K562 (cell line): ENCODE measurements at regions not wholly inside any gene's neighbourhood (a gene's known extent, or its start where the extent isn't known, plus 50 kb on each side); places are given as distances from the start of the nearest gene placed in this dataset.

Experiments used
- ATAC-seq: fragments of 200-7000 bp; cut with Tn5 transposase; 3 replicates; pipeline ENCODE4 v1.9.1; 2020; ENCODE audit warnings: moderate library complexity
- BruUV-seq: library from RNA; stranded (reverse); fragments of 400-500 nt; replicated peaks from 2 replicates; lab custom pipeline; 2021; lab: Mats Ljungman, UMichigan
- CTCF ChIA-PET: fragments of 300-600 bp; formaldehyde crosslinking; extraction: SDS; loops from one replicate; lab custom pipeline; 2021; ENCODE audit warnings: low intra/inter-chr PET ratio; lab: Yijun Ruan, JAX
- POLR2A ChIA-PET: fragments of 300-600, 350-650 bp; sonication (Branson Sonifier 250); formaldehyde crosslinking; extraction: SDS; loops from one replicate; lab custom pipeline; 2021; ENCODE audit warnings: antibody characterized with exemption, inconsistent platforms; lab: Yijun Ruan, JAX
- DNase-seq, 4 experiments: peaks; one replicate each; pipeline versions ENCODE4 v3.0.0 to v3.0.0-alpha.2; 2011 to 2018; ENCODE audit warnings: low spot score in 3 of 4, mixed read lengths in 3 of 4; ENCODE audit errors: extremely low read depth in 1 of 4
- FAIRE-seq: peaks from 2 replicates; lab custom pipeline; 2011; peaks lifted over from hg19 to GRCh38; lab: Jason Lieb, UNC
- H2AFZ ChIP-seq: 2 replicates; pipeline ENCODE4 v1.6.0; 2011; ENCODE audit warnings: low read depth, low read length, control low read depth, inconsistent platforms
- H3K27ac ChIP-seq: fragments of 200-600 bp; 3 replicates; pipeline ENCODE4 v1.8.0; 2011; ENCODE audit warnings: low read depth, mild to moderate bottlenecking, control low read depth, inconsistent platforms, low read length, moderate library complexity, mixed read lengths; ENCODE audit errors: extremely low read depth
- H3K27me3 ChIP-seq, 2 experiments: fragments of 300-600 bp in 1 of 2; 2 replicates in 1 of 2; 3 replicates in 1 of 2; pipeline versions ENCODE4 v1.6.0 to v1.8.0; 2011; ENCODE audit warnings: inconsistent platforms in 2 of 2, low read length in 2 of 2, mild to moderate bottlenecking in 1 of 2, mixed read lengths in 1 of 2, moderate library complexity in 1 of 2; ENCODE audit not compliant: control insufficient read depth in 2 of 2, insufficient read depth in 2 of 2
- H3K36me3 ChIP-seq: fragments of 300-600 bp; 3 replicates; pipeline ENCODE4 v1.8.0; 2011; ENCODE audit warnings: mild to moderate bottlenecking, low read length, inconsistent platforms; ENCODE audit not compliant: control insufficient read depth, insufficient read depth
- H3K4me1 ChIP-seq, 2 experiments: fragments of 200-600 bp in 1 of 2; replicated peaks in 1 of 2; 2 replicates in 1 of 2; 3 replicates in 1 of 2; pipeline versions ENCODE4 v1.5.1 to v1.8.0; 2011; ENCODE audit warnings: inconsistent platforms in 2 of 2, low read length in 2 of 2, mild to moderate bottlenecking in 1 of 2, mixed read lengths in 1 of 2, moderate library complexity in 1 of 2; ENCODE audit not compliant: control insufficient read depth in 2 of 2, insufficient read depth in 2 of 2
- H3K4me2 ChIP-seq: 2 replicates; pipeline ENCODE4 v1.6.1; 2011; ENCODE audit warnings: low read length, control low read depth, inconsistent platforms, mixed read lengths; ENCODE audit not compliant: insufficient read depth
- H3K4me3 ChIP-seq: fragments of 200-600 bp; sonication (generic), shearing (Covaris generic); 2 replicates; pipeline ENCODE4 v1.5.1; 2016; ENCODE audit warnings: control low read depth, inconsistent platforms
- H3K79me2 ChIP-seq: fragments of 200-600 bp; 3 replicates; pipeline ENCODE4 v1.8.0; 2011; ENCODE audit warnings: low read length, inconsistent platforms; ENCODE audit not compliant: control insufficient read depth, insufficient read depth
- H3K9ac ChIP-seq, 2 experiments: 2 replicates each; pipeline versions ENCODE4 v1.6.0 to v1.6.1; 2011; ENCODE audit warnings: low read depth in 2 of 2, low read length in 2 of 2, control low read depth in 1 of 2, inconsistent platforms in 1 of 2, mild to moderate bottlenecking in 1 of 2, mixed read lengths in 1 of 2; ENCODE audit not compliant: insufficient read depth in 1 of 2
- H3K9me1 ChIP-seq: one replicate; pipeline ENCODE4 v1.6.0; 2011; ENCODE audit warnings: inconsistent platforms, mild to moderate bottlenecking, low read length, moderate library complexity; ENCODE audit not compliant: control insufficient read depth, insufficient read depth
- H3K9me3 ChIP-seq: replicated peaks from 2 replicates; pipeline ENCODE4 v1.5.1; 2011; ENCODE audit warnings: low read depth, low read length, inconsistent platforms; ENCODE audit not compliant: control insufficient read depth, insufficient read depth
- H4K20me1 ChIP-seq: replicated peaks from 2 replicates; pipeline ENCODE4 v1.6.1; 2011; ENCODE audit warnings: low read length, inconsistent platforms, mixed read lengths; ENCODE audit not compliant: control insufficient read depth, insufficient read depth
- DACH1 ChIP-seq: fragments of 450-650 bp; IDR thresholded peaks from 2 replicates; pipeline ENCODE4 v1.6.1; 2018; ENCODE audit not compliant: partially characterized antibody
- GABPB1 ChIP-seq: sonication (generic); formaldehyde crosslinking; IDR thresholded peaks from 2 replicates; pipeline ENCODE4 v1.8.0; 2022; ENCODE audit warnings: mild to moderate bottlenecking, missing genetic modification reagents
- KLF10 ChIP-seq: fragments of 250-450 bp; sonication (Bioruptor Pico); IDR thresholded peaks from 2 replicates; pipeline ENCODE4 v1.6.1; 2021; ENCODE audit warnings: matching md5 sums
- RBM14 ChIP-seq: fragments of 200-400 bp; formaldehyde crosslinking; IDR thresholded peaks from 2 replicates; pipeline ENCODE4 v1.6.1; 2018; ENCODE audit warnings: low read depth, mild to moderate bottlenecking, low read length, moderate library complexity, borderline replicate concordance; ENCODE audit not compliant: insufficient read depth
- ZNF644 ChIP-seq: fragments of 200-800 bp; sonication (Bioruptor generic); IDR thresholded peaks from 2 replicates; pipeline ENCODE4 v1.6.1; 2016; ENCODE audit warnings: low read depth, missing genetic modification characterization, missing compliant biosample characterization
- WGBS: fragments of 100-300 bp; shearing (Covaris generic); methylation state at CpG from one replicate; pipeline ENCODE4 v1.1.6; 2016; ENCODE audit warnings: low coverage, mixed read lengths; ENCODE audit not compliant: insufficient coverage; ENCODE audit errors: missing lambda C conversion rate; 5-methylcytosine and 5-hydroxymethylcytosine counted together
- in situ Hi-C: fragments of 300-500 bp; cut with MboI; formaldehyde crosslinking; loops from 4 replicates; pipeline ENCODE4 v1.15.0; 2018; ENCODE audit warnings: inconsistent platforms, mixed read lengths
- intact Hi-C: fragments of 100-400 bp; cut with micrococcal nuclease; formaldehyde crosslinking; loops from 2 replicates; pipeline ENCODE4 v1.14.2; 2022
- TF ChIP-seq, protein P1 (sequence below), 3 experiments: IDR thresholded peaks in 2 of 3; conservative IDR thresholded peaks in 1 of 3; 2 replicates each; pipeline ENCODE4 v1.5.1; 2011 to 2012; ENCODE audit warnings: low read length in 3 of 3, mild to moderate bottlenecking in 3 of 3, control low read depth in 2 of 3, improper control_type of control experiment in 1 of 3, inconsistent platforms in 1 of 3, low read depth in 1 of 3, mixed read lengths in 1 of 3, moderate library complexity in 1 of 3; ENCODE audit not compliant: insufficient read depth in 2 of 3
- TF ChIP-seq, protein P2 (sequence below): sonication (generic); IDR thresholded peaks from 2 replicates; pipeline ENCODE4 v1.6.1; 2016
- TF ChIP-seq, protein P3 (sequence below): sonication (generic); formaldehyde crosslinking; IDR thresholded peaks from 2 replicates; pipeline ENCODE4 v1.8.0; 2022; ENCODE audit warnings: missing genetic modification reagents, mild to moderate bottlenecking, borderline replicate concordance
- TF ChIP-seq, protein P4 (sequence below): fragments of 450-650 bp; formaldehyde crosslinking; IDR thresholded peaks from 2 replicates; pipeline ENCODE4 v1.4.0; 2020; ENCODE audit warnings: mild to moderate bottlenecking

DNA sequence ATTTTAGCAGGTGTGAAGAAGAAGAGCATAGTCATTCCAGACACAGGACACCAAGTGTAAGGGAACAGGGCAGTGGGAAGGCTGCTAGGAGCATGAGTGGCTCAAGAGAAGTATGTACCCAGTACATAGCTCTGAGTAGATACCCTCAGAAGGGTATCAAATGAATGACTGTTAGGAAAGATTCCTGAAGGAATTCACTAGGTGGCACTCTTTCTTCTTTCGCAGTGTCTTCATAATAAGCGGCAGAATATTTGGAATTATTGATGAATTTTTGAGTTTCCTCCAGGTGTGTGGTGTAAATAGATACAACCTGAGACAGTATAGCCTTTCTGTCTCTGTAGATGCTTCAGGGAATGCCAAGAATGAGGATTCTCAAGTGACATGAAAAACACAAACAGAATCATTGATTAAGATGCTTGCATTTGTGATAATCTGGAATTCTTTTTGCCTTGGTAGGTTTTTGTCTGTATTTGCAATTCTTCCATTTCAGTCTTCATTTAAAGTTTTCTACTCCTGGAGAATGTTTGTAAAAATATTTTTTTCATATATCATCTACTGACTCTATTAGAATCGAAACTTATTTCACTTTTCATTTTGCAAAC lies 264.3 kb upstream of the RIMS1 start:
- Histone ChIP-seq H3K36me3 (no peaks in the 10 kb centered on the region), H3K9ac (no peak overlapping the region), H3K27ac (no peak overlapping the region), H3K4me1 (no peaks in the 10 kb centered on the region), H4K20me1 (no peaks in the 10 kb centered on the region), H3K9me1 (no peaks in the 10 kb centered on the region)
- intact Hi-C loops: no loop called here
- no peak for TF ChIP-seq KLF10 (CRISPR knock-in tag)
- TF ChIP-seq, protein P1, sequence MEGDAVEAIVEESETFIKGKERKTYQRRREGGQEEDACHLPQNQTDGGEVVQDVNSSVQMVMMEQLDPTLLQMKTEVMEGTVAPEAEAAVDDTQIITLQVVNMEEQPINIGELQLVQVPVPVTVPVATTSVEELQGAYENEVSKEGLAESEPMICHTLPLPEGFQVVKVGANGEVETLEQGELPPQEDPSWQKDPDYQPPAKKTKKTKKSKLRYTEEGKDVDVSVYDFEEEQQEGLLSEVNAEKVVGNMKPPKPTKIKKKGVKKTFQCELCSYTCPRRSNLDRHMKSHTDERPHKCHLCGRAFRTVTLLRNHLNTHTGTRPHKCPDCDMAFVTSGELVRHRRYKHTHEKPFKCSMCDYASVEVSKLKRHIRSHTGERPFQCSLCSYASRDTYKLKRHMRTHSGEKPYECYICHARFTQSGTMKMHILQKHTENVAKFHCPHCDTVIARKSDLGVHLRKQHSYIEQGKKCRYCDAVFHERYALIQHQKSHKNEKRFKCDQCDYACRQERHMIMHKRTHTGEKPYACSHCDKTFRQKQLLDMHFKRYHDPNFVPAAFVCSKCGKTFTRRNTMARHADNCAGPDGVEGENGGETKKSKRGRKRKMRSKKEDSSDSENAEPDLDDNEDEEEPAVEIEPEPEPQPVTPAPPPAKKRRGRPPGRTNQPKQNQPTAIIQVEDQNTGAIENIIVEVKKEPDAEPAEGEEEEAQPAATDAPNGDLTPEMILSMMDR (IDR thresholded peaks at IDR 0.05 in 2 of 3, conservative IDR thresholded peaks at IDR 0.05 in 1 of 3; ENCODE audit: insufficient read depth in 2 of 3, low read depth in 1 of 3, low read length in 3 of 3): peak in 1 of 3 experiments; percentile 18; a peak in 1 of 6 replicates
- TF ChIP-seq, all 486 proteins: peak for 1
- no peak overlapping the region for H3K4me3 ChIP-seq
- H3K9me3 ChIP-seq: no peaks in the 10 kb centered on the region
- ChIA-PET CTCF (no interaction called here), POLR2A (no interaction called here)
- no peaks in the 10 kb centered on the region for H3K27me3 ChIP-seq
- WGBS: 2% methylated on average over 3 of the region's 3 CpGs
- no peak overlapping the region for H2AFZ ChIP-seq
- DNase-seq (no peak), FAIRE-seq (no peak), ATAC-seq (no peak)
- no peaks in the 10 kb centered on the region for H3K79me2 ChIP-seq
- H3K4me2 ChIP-seq: no peak overlapping the region
- no TSS peak for BruUV-seq
- in situ Hi-C loops: no loop called here

DNA sequence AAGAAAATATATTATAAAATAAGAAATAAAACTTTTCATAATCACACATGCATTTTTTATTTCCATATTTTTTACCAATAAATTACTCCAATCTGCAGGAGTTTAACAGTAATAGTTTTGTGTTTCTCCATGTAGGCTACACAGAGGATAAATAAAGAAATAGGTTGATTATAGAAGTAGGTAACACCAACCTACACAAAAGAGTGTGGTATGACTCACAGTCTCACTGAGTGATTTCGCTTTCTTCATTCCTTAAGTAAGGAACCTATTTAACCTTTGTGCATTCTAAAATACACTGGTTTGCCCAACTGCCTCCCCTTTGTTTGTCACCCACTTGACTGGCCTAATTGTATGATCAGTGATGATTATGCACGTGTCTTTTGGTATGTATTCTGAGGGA lies 244.2 kb upstream of the RIMS1 start:
- no peaks in the 10 kb centered on the region for H3K4me1 ChIP-seq
- no peak for FAIRE-seq
- TF ChIP-seq, protein P2, sequence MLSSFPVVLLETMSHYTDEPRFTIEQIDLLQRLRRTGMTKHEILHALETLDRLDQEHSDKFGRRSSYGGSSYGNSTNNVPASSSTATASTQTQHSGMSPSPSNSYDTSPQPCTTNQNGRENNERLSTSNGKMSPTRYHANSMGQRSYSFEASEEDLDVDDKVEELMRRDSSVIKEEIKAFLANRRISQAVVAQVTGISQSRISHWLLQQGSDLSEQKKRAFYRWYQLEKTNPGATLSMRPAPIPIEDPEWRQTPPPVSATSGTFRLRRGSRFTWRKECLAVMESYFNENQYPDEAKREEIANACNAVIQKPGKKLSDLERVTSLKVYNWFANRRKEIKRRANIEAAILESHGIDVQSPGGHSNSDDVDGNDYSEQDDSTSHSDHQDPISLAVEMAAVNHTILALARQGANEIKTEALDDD: no peak
- TF ChIP-seq RBM14: no peak
- TF ChIP-seq, protein P3, sequence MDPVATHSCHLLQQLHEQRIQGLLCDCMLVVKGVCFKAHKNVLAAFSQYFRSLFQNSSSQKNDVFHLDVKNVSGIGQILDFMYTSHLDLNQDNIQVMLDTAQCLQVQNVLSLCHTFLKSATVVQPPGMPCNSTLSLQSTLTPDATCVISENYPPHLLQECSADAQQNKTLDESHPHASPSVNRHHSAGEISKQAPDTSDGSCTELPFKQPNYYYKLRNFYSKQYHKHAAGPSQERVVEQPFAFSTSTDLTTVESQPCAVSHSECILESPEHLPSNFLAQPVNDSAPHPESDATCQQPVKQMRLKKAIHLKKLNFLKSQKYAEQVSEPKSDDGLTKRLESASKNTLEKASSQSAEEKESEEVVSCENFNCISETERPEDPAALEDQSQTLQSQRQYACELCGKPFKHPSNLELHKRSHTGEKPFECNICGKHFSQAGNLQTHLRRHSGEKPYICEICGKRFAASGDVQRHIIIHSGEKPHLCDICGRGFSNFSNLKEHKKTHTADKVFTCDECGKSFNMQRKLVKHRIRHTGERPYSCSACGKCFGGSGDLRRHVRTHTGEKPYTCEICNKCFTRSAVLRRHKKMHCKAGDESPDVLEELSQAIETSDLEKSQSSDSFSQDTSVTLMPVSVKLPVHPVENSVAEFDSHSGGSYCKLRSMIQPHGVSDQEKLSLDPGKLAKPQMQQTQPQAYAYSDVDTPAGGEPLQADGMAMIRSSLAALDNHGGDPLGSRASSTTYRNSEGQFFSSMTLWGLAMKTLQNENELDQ: no peak
- TF ChIP-seq, protein P4, sequence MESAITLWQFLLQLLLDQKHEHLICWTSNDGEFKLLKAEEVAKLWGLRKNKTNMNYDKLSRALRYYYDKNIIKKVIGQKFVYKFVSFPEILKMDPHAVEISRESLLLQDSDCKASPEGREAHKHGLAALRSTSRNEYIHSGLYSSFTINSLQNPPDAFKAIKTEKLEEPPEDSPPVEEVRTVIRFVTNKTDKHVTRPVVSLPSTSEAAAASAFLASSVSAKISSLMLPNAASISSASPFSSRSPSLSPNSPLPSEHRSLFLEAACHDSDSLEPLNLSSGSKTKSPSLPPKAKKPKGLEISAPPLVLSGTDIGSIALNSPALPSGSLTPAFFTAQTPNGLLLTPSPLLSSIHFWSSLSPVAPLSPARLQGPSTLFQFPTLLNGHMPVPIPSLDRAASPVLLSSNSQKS: no peak
- TF ChIP-seq GABPB1 (CRISPR knock-in tag): no peak
- no peak for TF ChIP-seq ZNF644 (tag)
- TF ChIP-seq DACH1: no peak

More for the DNA sequence above, 244.2 kb upstream of the RIMS1 start:
- Histone ChIP-seq H3K27ac (no peak overlapping the region), H2AFZ (no peak overlapping the region), H3K27me3 (no peaks in the 10 kb centered on the region), H3K36me3 (no peaks in the 10 kb centered on the region), H3K79me2 (no peaks in the 10 kb centered on the region), H3K9me1 (no peaks in the 10 kb centered on the region), H3K9me3 (no peaks in the 10 kb centered on the region), H3K9ac (no peak overlapping the region), H4K20me1 (no peaks in the 10 kb centered on the region), H3K4me2 (no peak overlapping the region), H3K4me3 (no peak overlapping the region)
- ChIA-PET POLR2A (no interaction called here), CTCF (no interaction called here)
- in situ Hi-C loops: no loop called here
- WGBS: 0% methylated on average over 2 of the region's 2 CpGs
- ATAC-seq: no peak
- no TSS peak for BruUV-seq
- intact Hi-C loops: no loop called here
- DNase-seq: no peak
